Erythroblast (primary cell): ENCODE measurements at regions not wholly inside any gene's neighbourhood (a gene's known extent, or its start where the extent isn't known, plus 50 kb on each side); places are given as distances from the start of the nearest gene placed in this dataset.
"Not testable (repeated sequence)": the region's sequence is repeated elsewhere in the genome, so short reads cannot be mapped to it uniquely, and the experiment has no call there.

Source experiments
- DNase-seq, 2 experiments: peaks; one replicate each; lab custom pipeline; 2025; lab: John Stamatoyannopoulos, UW
- GATA1 ChIP-seq: IDR thresholded peaks from 2 replicates; pipeline ENCODE4 v1.6.1; 2011; ENCODE audit warnings: low read depth, mild to moderate bottlenecking, control low read depth, low read length, moderate library complexity
- POLR2A ChIP-seq: IDR thresholded peaks from 2 replicates; pipeline ENCODE4 v1.6.1; 2011; ENCODE audit warnings: mild to moderate bottlenecking, low read length

DNA sequence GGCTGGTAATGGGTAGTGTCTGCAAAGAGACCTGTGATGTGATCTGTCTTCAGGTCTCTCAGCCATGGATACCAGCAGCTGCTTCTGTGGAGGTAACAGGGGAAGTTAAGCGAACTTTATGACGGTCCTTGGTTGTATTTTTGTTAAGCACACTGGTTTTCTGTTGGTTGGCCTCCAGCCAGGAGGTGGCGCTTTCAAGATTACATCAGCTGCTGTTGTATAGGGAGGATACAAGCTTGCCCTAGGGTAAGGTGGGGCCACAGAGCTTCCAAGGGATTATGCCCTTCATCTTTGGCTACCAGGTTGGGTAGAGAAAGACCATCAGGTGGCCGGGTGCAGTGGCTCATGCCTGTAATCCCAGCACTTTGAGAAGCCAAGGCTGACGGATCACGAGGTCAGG is 834.2 kb upstream of the GALNTL6 start:
- TF ChIP-seq GATA1 (no peak), POLR2A (no peak)
- no peak for DNase-seq

DNA sequence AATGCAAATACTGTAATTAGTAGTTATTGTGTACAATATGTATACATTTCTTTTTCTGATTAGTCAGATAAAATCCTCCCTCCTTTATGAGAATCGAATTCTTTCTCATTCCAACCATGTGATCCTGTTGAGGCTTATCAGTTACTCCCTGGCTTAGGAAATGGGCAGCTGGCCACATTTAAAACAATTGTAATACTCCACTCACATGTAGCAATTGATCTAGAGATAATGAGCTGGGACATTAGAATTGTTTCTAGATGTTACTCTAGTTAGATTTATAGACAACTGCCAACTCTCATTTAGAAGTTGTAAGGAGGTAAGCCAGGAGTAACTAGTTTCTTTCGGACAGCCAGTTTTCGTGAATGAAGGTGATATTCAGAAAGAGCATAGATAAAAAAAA is 859.3 kb upstream of the AADAT start:
- TF ChIP-seq GATA1 (no peak), POLR2A (no peak)
- peak in 1 of 2 experiments; percentile 22 for DNase-seq

DNA sequence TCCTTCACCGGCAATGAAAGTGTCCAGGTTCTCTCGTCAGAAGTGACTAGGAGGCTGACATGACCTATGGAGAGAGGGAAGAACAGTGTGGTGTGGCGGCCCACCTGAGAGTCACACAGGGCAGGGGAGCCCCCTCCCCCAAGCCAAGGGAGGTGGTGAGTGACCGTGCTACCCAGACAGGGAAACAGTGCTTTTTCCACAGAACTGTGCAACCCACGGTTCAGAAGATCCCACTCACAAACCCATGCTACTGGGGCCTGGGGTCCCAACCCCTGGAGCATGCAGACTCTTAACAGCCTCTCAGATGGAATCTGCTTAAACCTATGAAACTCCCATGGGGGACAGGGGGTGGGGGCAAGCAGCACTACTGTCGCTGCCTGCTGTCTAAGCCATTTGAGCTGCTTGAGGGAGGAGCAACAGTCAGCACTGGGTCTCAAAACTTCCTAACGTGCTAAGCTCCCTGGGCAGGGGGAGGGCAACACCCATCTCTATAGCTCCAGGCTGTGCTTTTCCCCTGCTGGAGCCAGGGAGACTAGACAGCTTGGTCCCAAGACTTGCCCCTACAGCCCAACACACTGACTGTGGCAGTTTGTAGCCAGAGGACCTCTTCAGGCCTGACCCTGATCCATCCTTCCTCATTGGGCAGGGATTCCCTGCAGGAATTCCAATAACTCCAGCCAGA is 850.4 kb upstream of the AADAT start:
- TF ChIP-seq POLR2A, result no peak
- no peak for TF ChIP-seq GATA1
- no peak for DNase-seq

DNA sequence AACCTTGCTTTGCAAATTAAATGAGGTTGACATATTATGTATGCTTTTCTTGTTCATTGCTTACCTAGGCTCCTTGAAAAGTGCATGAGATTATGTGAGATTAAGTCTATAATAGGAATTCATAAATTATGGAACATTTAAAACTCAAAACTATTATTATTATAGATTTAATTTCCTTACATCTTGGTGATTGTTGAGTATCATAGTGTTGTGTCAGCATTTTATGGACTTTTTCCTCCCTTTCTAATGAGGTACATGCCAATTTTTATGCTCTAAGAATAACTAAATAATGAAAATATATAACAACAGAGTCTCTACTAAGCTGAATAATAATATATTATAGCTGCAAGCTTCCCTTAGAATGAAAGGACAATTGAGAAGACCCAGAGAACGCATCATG is 848.8 kb upstream of the AADAT start:
- no peak for TF ChIP-seq GATA1
- no peak for TF ChIP-seq POLR2A
- DNase-seq, result no peak

DNA sequence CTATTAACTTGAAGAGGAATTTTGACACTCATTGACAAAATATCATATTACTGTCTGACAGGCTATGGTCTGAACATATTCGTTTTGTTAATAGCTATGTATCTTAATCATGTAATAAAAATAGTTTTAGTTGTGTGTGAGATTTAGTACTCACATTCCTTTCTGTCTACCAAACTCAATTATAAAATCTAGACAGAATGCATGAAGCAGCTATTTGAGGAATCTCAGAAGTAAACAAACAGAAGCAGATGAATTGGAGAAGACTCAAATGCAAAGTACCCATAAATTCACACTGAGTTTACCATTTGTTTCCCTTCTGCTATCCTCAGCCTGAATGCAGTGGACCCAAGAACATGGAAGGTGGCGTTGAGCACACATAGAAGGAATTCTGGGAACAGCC is 841.6 kb upstream of the AADAT start:
- no peak for DNase-seq
- TF ChIP-seq GATA1 (no peak), POLR2A (no peak)

DNA sequence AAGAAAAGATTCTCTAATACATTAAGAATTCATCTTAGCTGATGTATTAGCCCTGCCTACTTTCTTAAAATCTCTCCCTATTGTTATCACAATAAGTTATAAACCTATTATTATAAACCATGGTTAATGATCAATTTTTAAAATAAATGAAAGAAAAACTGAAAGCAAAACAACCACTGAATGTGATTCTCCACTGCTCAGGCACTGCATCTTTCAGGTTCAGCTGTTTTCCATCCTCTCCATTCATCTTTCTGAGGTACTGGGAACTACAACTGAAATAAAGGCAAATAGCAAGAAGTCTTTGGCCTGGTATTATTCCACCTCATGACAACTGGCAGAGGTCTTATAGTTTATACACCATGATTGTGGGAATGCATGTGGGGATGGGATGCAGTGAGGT is 798.9 kb upstream of the AADAT start:
- no peak for DNase-seq
- no peak for TF ChIP-seq GATA1
- TF ChIP-seq POLR2A, result no peak

DNA sequence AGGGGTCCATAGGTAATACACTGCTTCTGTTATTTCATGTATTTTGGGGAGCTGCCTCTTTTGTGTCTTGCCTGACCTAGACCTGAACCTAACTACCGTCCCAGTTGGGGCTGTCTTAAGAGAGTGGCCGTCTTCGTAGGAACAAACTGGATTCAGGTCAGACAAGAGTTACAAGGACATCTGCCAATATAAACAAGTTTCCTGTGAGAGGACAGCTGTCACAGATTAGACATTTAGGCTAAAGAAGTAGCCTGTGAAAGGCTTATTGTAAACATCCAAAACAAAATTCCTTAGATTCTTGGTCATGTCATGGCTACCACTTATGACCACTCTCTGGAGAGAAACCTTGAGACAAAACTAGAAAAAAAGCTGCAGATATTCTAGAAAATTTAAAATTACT is 797.6 kb upstream of the AADAT start:
- no peak for DNase-seq
- no peak for TF ChIP-seq POLR2A
- TF ChIP-seq GATA1, result no peak

DNA sequence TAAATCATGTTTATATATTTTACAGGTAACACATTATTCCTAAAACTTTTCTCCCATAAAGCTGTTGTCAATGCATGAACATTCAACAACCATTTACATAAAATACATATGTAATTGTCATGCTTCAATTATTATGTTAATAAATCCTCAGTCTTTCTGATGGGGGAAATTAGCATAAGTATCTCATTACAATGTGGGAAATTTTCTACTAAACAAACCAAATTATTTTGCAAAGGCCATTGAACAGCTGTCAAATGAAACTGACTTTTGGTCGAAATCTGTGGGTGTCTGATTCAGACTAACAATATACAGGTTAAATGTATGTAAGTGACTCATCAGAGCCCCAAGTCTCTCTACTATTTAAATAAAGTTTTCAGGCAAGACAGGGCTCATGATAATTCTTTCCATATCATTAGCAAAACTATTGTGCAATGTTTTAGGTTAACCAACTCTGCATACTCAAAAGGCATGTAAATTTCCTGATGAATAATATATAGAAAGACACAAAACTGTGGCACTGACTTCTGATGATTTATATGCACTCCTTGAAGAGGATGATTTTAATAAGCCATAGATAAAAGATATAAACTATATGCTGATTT is 795.3 kb upstream of the AADAT start:
- DNase-seq, result no peak
- TF ChIP-seq GATA1 (no peak), POLR2A (no peak)

DNA sequence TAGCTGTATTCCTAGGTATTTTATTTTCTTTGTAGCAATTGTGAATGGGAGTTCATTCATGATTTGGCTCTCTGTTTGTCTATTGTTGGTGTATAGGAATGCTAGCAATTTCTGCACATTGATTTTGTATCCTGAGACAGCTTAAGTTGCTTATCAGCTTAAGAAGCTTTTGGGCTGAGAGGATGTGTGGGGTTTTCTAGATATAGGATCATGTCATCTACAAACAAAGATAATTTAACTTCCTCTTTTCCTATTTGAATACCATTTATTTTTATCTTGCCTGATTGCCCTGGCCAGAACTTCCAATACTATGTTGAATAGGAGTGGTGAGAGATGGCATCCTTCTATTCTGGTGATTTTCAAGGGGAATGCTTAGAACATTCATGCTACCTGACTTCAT is 791.9 kb upstream of the AADAT start:
- not testable (repeated sequence) for DNase-seq

DNA sequence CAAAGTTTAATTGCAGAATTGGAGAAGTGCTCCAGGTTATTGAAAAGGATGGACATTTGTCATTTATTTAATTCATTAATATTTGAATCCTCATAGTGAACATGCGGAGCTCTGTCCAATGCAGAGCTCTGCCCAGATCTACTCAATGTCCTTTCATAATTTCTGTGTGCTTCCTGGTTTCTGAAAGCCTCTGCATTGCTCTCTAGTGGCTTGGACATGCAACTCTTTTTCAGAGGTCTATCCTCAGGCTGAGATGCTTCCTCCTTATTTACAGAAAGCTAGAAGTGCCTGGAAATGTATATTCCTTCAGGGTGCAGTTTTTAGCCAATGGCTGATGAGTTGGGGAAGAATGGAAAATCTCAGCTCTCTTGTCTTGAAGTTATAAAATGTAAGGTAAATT is 786.1 kb upstream of the AADAT start:
- DNase-seq, result no peak
- TF ChIP-seq POLR2A (no peak), GATA1 (no peak)

DNA sequence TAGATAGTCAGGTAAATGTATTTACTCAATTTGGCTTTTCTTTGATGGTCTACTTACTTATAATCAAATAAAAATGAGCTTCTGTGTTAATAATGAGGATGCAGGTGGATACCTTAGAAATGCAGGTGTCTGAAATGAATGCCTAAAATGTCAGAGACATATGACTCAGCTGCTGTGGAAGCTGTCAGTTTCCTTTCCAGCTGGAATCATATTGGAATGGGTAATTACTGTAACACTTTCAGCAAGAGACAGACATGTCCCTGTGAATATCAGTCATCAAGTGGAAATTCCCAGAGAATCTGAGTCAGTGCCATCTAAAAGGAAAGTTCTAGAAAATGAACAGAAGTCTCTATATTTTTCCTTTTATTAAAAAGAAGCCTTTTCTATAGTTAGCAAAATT is 783.0 kb upstream of the AADAT start:
- TF ChIP-seq GATA1 (no peak), POLR2A (no peak)
- DNase-seq, result no peak

DNA sequence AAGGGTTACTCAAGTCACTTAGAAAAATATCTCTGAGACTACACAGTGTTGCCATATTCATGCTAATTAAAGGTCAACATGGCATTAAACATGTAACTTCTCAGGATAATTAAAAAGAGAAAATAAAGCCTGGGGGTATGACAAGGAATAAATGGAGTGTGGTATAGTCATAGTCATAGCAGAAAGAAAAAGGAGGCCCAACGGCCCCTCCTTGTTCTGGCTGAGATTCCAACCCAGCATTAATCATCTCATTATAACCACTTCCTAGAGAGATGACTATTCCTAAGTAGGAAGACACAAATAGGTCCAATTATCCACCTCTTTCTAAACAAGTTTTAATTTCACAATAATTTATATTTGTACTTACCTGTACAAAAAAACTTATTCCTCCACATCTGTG is 778.4 kb upstream of the AADAT start:
- DNase-seq, result no peak
- TF ChIP-seq GATA1 (no peak), POLR2A (no peak)

DNA sequence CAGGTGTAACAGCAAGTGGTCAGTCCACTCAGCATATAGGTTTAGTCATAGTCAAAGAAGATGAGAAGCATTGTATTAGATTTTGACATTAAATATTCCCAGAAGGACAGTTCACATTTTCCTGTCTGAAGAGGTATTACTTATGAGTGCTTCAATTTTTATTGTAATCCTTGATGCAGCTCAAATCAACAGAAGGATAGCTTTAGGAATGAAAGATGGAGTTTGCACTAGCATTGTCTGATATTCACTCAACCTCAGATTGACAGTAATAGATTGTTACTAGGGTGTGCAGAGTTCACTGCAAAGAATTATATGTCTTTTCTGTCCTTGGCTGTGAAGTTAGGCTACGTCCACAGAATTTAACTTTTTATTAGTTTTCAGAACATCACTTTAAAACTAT is 764.3 kb upstream of the AADAT start:
- no peak for DNase-seq
- TF ChIP-seq GATA1, result no peak
- TF ChIP-seq POLR2A, result no peak

DNA sequence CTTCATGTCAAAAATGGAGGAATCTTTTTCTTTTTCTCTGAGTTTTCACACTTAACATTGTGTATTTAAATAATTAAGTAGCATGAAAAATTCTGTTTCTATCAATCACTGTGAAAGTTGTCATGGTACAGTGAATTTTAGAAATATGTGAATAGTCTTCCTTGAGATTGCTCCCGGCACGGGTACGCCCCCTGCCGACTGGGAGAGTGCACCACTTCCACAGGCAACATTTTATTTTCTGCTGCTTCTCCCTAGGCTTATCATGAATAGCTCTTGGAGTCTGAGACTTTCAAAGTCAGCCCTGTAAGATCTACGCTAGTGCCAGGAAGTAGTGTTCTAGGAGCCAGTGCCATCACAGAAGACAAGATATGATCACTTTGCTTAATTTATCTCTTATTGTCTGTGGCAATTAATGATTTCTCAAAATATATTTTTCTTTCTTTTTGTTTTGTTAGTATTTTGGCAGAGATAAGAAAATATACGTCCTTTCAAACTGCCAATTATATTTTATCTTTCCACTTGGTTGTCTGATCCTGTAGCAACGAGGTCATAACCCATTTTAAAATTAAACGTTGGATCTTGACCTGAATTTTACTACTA is 763.8 kb upstream of the AADAT start:
- peak; percentile 42 to 67 for DNase-seq
- TF ChIP-seq POLR2A, result no peak
- TF ChIP-seq GATA1, result no peak

DNA sequence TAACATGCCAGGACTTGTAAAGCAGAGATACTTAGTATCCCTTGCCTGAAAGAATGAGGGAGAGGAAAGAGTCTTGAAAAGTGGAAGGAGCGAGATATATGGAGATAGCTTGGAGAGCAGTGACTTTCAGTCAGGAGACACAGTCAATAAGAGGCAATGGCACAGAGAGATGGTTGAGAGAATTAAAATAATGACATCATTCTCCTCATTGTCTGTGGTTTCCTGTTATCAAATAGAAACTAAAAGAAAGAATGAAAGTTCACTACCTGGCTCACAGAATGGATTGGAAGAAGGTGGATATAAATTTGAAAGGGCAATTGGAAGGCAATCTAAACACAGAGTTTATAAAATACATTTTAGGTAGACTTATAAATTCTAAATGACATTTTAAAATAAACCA is 760.2 kb upstream of the AADAT start:
- TF ChIP-seq GATA1 (no peak), POLR2A (no peak)

More for the DNA sequence above, 760.2 kb upstream of the AADAT start:
- DNase-seq, result no peak
